ENCODE measurements at regions not wholly inside any gene's neighbourhood (a gene's known extent, or its start where the extent isn't known, plus 50 kb on each side); places are given as distances from the start of the nearest gene placed in this dataset.
"Not testable (repeated sequence)": the region's sequence is repeated elsewhere in the genome, so short reads cannot be mapped to it uniquely, and the experiment has no call there.

DNA sequence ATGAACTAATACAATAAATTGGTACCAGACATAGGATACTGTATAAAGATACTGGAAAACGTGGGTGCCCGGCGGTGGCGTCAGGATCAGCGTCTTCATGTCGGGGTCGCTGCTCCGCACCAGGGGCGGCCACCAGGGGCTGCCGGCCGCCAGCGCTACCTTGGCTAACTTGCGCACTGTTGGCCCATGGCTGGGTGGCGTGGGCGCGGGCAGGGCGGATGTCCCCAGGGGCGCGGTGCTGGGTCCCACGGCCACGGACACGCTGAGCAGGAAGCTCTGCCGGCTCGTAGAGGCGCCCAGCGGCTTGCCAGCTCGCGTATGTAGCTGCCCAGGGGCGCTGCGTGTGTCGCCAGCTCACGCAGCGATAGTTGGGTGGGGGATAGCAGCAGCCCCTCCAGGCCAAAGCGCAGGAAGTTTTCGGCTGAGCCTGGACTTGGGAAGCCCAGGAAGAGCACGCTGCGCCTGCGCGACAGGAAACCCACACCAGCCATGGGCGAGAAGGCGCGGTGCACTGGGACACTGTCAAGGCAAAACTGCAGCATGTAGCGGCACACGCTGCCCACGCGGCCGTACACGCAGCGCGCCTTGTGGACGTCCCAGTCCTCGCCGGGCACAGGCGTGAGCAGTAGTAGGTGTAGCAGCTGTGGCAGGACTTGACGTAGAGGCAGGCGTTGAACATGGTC lies 299.9 kb downstream of the CCDC74A start:
- Histone ChIP-seq H3K27me3 (no peaks in the 10 kb centered on the region), H3K4me3 (no peak overlapping the region), H3K9me3 (no peaks in the 10 kb centered on the region), H3K27ac (no peak overlapping the region), H3K4me1 (no peaks in the 10 kb centered on the region), H3K36me3 (no peaks in the 10 kb centered on the region), H3K9ac (ENCODE audit: low read depth in 2 of 2, low read length in 2 of 2) (no peak overlapping the region)
- TF ChIP-seq, protein P1, sequence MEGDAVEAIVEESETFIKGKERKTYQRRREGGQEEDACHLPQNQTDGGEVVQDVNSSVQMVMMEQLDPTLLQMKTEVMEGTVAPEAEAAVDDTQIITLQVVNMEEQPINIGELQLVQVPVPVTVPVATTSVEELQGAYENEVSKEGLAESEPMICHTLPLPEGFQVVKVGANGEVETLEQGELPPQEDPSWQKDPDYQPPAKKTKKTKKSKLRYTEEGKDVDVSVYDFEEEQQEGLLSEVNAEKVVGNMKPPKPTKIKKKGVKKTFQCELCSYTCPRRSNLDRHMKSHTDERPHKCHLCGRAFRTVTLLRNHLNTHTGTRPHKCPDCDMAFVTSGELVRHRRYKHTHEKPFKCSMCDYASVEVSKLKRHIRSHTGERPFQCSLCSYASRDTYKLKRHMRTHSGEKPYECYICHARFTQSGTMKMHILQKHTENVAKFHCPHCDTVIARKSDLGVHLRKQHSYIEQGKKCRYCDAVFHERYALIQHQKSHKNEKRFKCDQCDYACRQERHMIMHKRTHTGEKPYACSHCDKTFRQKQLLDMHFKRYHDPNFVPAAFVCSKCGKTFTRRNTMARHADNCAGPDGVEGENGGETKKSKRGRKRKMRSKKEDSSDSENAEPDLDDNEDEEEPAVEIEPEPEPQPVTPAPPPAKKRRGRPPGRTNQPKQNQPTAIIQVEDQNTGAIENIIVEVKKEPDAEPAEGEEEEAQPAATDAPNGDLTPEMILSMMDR (IDR thresholded peaks at IDR 0.05): no peak
- no peak for DNase-seq
- intact Hi-C loops (cut with DNase I): no loop called here

DNA sequence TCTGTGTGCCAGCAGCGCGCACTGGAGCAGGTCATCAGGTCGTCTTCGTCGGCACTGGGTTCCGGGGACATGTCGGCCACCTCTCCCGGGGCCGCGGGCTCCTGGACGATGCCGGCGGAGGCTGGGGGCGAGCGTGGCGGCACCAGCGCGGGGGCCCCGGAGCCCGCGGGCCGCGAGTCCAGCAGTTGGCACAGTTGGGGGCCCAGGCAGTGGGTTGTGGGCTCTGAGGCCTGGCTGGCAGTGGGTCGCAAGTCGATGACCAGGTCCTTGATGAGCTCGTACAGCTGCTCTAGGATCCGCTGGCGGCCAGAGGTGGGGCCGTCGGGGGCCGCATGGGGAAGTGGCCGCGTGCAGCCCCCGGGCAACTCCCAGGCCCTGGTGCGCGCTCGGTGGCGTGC lies 300.5 kb downstream of the CCDC74A start:
- intact Hi-C loops (cut with DNase I): no loop called here
- Histone ChIP-seq H3K9me3 (no peaks in the 10 kb centered on the region), H3K4me3 (no peak overlapping the region), H3K4me1 (no peaks in the 10 kb centered on the region), H3K27ac (no peak overlapping the region), H3K27me3 (no peaks in the 10 kb centered on the region), H3K36me3 (no peaks in the 10 kb centered on the region), H3K9ac (ENCODE audit: low read depth in 2 of 2, low read length in 2 of 2) (no peak overlapping the region)
- DNase-seq: no peak
- TF ChIP-seq, protein P1 (IDR thresholded peaks at IDR 0.05): no peak

- intact Hi-C loops (cut with DNase I); H3K9ac ChIP-seq (ENCODE audit: low read depth in 2 of 2, low read length in 2 of 2); H3K27me3 ChIP-seq; H3K9me3 ChIP-seq; H3K4me3 ChIP-seq; H3K36me3 ChIP-seq; H3K4me1 ChIP-seq; H3K27ac ChIP-seq; DNase-seq: not testable (repeated sequence)
These were observed 301.2 kb downstream of the CCDC74A start for GRCh38 chr2:131828633-131829455.

- DNase-seq; intact Hi-C loops (cut with DNase I): not testable (repeated sequence)
These were observed 302.0 kb downstream of the CCDC74A start for GRCh38 chr2:131829456-131830241.

GRCh38 chr2:131830242-131830945 lies 302.7 kb downstream of the CCDC74A start:
- H3K27ac ChIP-seq; H3K4me3 ChIP-seq; DNase-seq; H3K4me1 ChIP-seq; H3K36me3 ChIP-seq; H3K9me3 ChIP-seq; intact Hi-C loops (cut with DNase I); H3K9ac ChIP-seq (ENCODE audit: low read depth in 2 of 2, low read length in 2 of 2); H3K27me3 ChIP-seq: not testable (repeated sequence)

More at GRCh38 chr2:131829456-131830241, 302.0 kb downstream of the CCDC74A start:
- H3K9me3 ChIP-seq; H3K4me1 ChIP-seq; H3K27ac ChIP-seq; H3K9ac ChIP-seq (ENCODE audit: low read depth in 2 of 2, low read length in 2 of 2); H3K36me3 ChIP-seq; H3K4me3 ChIP-seq; H3K27me3 ChIP-seq: not testable (repeated sequence)

- DNase-seq; intact Hi-C loops (cut with DNase I); H3K9ac ChIP-seq (ENCODE audit: low read depth in 2 of 2, low read length in 2 of 2); H3K27me3 ChIP-seq; H3K4me3 ChIP-seq; H3K36me3 ChIP-seq; H3K9me3 ChIP-seq; H3K4me1 ChIP-seq; H3K27ac ChIP-seq: not testable (repeated sequence)
These were observed 303.2 kb downstream of the CCDC74A start for GRCh38 chr2:131830946-131831310.

GRCh38 chr2:131831450-131832208 lies 303.9 kb downstream of the CCDC74A start:
- intact Hi-C loops (cut with DNase I); DNase-seq: not testable (repeated sequence)

GRCh38 chr2:131832209-131832780 lies 304.6 kb downstream of the CCDC74A start:
- H3K36me3 ChIP-seq; H3K4me3 ChIP-seq; DNase-seq; H3K9ac ChIP-seq (ENCODE audit: low read depth in 2 of 2, low read length in 2 of 2); H3K27me3 ChIP-seq; intact Hi-C loops (cut with DNase I); H3K4me1 ChIP-seq; H3K27ac ChIP-seq; H3K9me3 ChIP-seq: not testable (repeated sequence)

More at GRCh38 chr2:131831450-131832208, 303.9 kb downstream of the CCDC74A start:
- H3K27ac ChIP-seq; H3K36me3 ChIP-seq; H3K9ac ChIP-seq (ENCODE audit: low read depth in 2 of 2, low read length in 2 of 2); H3K27me3 ChIP-seq; H3K4me1 ChIP-seq; H3K4me3 ChIP-seq; H3K9me3 ChIP-seq: not testable (repeated sequence)

DNA sequence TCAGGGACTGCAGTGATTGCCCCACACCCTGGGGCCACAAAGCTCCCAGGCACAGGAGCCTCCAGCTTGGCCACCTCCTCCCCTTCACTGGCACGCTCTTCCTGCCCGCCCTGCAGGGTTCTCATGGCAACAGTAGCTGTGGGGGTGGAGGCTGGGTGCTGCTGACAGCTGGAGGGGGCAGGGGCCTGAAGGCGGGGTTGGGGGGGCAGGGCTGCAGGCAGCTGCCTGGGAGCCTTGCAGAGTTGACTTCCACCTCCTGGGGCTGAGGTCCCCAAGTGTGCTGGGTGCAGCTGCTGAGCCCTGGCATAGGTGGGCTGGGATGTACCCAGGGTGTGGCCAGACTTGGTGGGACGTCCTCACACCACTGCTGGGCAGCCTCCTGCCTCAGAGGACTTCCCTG lies 305.2 kb downstream of the CCDC74A start:
- H3K36me3 ChIP-seq; H3K9me3 ChIP-seq; H3K27ac ChIP-seq; H3K4me3 ChIP-seq; intact Hi-C loops (cut with DNase I); H3K4me1 ChIP-seq; H3K9ac ChIP-seq (ENCODE audit: low read depth in 2 of 2, low read length in 2 of 2); H3K27me3 ChIP-seq; DNase-seq: not testable (repeated sequence)
